NCI-H146 (cell line): ENCODE measurements at regions not wholly inside any gene's neighbourhood (a gene's known extent, or its start where the extent isn't known, plus 50 kb on each side); places are given as distances from the start of the nearest gene placed in this dataset.
"Not testable (repeated sequence)": the region's sequence is repeated elsewhere in the genome, so short reads cannot be mapped to it uniquely, and the experiment has no call there.

ENCODE experiments used
- DNase-seq: peaks from one replicate; lab custom pipeline; 2025; lab: John Stamatoyannopoulos, UW

DNA sequence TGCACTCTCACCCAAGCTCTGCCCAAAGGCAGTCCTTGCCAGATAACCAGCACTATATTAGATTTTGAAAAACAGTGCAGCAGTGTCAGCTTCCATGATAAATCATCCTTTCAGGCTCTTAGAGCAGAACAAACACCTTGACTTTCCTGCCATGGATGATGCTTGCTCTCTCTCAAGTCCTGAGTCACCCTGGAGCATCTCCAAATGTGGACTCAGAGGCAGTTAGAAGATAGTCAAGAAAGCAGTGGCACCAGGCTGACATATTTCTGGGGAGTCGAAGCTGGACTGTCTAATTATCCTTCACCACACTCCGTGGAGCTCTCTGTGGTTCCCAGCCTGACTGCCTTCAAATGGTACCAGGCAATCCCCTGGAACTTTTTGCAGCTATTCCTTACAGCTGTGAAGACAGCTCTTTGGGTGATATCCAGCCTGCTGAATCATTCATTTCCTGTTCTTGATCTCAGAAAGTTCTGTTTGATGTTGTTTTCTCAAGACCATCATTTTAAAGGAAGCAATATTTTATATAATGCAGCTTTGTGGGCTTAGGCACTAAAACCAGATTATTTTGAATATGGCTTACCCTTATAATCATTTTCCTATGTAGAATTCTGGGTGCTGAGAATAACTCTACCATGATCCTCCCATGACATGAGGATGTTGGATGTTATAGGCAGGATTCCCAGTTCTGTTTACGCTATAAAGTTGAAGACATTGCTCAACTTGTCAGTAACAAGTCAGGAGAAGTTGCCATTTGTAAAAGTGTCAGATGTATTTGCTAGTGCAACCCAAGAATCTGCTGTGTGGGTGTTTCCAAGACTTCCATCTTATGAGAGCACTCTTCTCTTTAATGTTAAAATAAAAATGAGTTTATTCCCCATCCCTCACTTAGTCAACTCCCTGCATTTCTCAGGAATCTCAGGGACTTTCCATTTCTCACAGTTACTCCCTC is 233.8 kb downstream of the C7orf25 start:
- no peak for DNase-seq

DNA sequence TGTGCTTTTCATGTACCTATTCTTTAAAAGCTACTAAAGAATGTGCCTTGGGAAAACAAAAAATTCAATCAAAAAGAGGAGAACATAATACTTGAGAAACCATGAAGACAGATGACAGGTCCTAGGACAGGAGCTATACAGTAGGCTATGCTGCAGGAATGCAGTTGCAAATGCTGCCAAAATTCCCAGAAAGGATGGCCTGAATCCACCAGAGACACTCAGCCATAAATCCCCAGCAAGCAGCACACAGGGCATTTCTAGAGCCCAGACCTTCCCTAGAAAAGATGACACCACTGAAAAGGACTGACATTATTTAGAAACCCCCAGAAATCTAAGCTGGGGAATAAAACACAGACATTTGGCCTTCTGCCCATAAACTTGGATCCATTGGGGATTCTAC is 237.3 kb downstream of the C7orf25 start:
- DNase-seq = no peak

DNA sequence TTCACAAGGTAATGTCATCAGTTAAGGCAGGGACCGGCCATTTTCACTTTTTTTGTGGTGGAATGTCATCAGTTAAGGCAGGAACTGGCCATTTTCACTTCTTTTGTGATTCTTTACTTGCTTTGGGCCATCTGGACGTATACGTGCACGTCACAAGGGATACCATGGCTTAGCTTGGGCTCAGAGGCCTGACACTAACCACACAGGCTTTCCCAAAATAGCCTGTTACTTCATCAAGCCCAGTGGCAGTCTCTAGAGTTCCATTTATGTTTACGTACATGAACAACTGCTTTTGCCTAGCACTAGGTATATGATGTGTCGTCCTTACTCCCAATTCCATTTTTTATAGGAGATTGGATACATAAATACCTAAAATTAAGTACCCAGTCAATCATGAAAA is 237.9 kb downstream of the C7orf25 start:
- no peak for DNase-seq

DNA sequence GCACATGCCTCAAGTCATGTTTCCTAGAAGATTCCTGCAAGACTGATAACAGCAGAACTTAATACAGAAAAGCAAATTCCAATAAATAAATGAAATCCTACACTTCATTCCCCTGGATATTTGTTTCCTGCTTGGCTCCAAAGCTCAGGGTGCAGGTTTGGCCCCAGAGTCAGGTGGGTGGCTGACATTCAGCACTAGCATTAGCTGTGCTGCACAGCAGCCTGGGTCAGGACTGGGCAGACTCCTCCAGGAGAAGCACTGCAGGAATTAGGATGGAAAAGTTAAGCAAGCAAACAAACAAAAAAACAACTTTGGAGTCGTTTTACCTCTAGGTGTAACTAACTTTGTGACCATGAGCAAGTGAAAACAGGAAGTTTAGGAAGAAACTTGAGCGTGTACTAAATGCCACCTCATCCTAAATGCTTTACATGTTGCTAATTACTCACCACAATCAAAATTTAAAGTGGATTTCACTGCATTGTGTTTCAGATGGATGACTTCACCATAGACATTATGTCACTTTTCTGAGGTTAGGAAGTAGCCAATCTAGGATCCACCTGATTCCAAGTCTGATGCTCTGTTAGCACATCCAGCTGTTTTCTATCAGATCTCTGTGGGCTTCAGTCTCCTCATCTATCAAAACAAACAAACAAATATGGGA is 239.4 kb downstream of the C7orf25 start:
- DNase-seq = no peak

DNA sequence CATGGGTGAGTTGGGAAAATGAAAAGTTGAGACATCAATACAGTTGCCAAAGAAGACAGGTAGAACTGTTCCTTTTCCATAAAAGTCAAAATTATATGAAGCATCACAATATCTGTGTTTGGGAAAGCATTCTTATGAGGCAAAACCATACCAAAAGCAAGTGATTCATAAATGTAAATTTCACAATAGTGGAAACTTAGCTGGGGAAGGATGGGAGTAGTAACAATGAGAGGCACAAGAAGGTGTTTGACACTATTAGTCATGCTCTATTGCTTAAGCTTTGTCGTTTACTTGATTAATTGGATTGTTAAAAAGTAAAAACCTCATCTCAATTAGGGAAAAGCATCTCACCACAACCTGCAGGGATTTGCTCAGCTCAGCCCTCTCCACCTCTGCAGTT is 240.2 kb downstream of the C7orf25 start:
- DNase-seq = no peak

DNA sequence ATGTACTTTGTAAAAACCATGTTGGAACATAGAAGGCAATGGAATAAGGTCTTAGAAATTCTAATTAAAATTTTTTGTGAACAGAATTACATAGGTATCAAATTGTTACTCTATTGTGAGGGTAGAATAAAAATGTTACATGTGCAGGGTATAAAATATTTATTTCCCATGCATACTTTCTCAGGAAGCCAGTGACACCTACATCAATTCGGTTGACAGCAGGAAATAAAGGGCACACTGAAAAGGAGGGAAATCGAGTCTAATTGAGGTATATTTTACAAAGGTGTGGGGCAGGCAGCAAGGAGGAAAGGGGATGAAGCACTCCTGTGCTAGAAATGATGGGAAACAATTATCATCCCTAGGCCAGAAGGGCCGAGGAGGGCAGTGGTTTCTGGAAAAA is 244.9 kb downstream of the C7orf25 start:
- no peak for DNase-seq

DNA sequence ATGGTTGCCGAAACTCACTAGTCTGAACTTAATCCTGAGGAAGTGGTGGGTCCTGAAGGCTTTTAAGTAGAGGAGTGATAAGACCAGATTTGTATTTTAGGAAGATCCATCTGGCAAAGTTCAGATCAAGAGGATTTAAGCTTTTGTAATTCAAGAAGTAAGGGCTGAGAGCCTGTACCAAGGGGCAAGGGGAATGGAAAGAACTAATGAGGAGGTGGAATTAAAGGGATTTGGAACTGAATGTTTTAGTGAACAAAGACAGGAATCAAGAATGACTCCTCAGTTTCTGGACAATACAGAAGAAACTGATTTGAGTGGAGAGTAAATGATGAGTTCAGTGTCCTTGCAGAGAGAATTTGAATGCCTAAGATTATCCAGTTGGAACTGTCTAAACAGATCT is 249.0 kb downstream of the C7orf25 start:
- DNase-seq = no peak

DNA sequence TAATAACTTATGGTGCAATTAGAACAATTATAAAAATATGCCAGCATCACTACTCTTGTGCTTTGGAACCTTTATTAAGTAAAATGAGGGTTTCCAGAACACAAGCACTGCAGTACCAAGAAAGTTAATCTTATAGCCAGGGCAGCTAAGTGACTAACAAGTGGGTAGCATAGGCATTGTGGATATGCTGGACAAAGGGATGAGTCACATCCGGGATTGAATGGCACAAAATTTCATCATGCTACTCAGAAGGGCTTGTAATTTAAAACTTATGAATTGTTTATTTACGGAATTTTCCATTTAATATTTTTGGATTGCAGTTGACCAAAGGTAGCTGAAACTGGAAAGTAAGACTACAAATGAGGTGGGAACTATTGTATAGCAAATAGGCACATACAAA is 250.6 kb downstream of the C7orf25 start:
- no peak for DNase-seq

DNA sequence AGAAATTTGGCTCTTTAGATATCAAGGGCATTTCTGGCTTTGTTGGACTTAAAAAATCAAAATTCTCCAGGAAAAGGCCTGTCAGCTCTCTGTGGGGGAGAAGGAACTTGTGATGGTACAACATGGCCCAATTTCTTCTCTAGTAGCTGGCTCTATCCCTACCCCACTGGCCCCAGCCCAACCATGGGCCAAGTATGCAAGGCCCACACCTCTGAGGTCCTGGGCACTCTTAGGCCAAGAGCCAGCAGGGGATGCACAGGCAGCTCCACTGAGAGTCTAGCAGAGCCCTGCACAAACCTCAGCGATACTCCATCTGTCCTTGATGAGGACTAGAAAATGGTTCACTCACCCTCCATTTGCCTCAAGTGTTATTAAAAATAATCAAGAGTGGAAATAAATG is 261.2 kb downstream of the C7orf25 start:
- DNase-seq = no peak

DNA sequence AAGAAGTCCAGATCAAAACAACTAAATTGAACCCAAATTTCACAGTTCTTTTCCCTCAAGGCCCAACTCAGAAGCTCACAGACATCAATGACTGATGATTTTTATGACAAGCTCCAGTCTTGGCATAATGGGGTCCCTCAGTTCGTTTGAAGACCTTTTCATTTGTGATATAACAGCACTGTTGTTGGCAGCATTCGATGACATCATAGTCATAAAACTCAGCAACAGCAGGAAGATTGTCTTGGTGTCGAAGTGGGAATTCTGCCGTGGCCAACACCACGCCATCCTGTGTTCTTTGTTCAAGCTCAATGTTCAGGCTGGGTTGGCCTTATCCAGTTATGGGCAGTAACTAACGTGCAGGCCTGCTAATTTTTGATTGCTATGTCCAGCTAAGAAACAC is 261.7 kb downstream of the C7orf25 start:
- no peak for DNase-seq

DNA sequence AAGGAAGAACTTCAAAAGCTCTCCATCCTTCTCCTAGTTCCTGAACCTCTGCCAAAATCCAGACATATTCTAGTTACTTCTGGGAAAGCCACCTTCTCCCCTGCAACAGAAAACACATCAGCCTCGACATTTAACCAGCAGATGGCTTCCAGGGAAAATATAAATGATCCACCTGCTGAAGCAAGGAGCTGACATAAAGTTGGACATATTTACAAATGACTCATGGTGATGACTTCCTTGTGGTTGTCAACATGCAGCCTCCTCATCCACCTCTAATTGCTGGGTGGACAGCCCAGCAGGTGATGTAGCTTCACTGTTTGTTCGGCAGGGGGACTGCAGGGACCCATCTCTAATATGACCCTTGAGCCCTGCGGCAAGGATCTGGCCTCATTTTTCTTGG is 266.0 kb downstream of the C7orf25 start:
- no peak for DNase-seq

DNA sequence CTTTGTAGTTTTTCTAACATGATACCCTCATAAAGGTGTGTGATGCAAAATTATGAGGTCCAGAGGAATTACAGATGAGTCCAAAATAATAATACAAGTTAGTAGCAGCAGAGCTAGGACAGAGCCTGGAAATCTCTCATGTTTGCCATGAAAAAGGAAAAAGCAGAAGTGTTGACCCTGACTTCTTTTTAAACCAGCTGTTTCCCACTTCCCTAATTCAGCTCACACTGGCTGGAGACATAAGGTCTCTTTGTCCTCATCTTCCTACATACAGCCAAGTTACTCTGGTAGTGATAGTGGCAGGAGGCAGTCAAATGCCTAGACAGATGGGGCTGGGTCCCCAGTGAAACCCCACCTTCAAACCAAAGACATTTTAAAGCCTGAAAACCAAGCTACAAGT is 269.2 kb downstream of the C7orf25 start:
- DNase-seq = no peak

DNA sequence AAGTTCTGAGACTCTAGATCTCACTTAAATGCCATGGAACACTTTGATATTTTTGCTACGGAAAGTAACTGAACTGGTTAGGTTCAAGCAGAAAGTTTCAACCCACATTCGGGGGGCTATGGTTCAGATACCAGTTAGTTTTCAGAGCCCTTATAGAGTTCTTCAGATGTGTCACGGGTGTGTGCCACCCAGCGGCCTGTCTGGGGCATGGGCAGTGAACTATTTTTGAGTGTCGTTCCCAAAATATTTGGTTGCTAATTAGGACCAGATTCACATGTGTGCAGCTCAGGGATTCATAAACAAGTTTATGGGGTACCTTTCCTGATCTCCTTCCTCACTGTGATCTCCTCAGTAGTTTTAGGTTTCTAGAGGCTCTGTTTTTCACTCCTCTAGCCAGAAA is 271.9 kb downstream of the C7orf25 start:
- DNase-seq = no peak

DNA sequence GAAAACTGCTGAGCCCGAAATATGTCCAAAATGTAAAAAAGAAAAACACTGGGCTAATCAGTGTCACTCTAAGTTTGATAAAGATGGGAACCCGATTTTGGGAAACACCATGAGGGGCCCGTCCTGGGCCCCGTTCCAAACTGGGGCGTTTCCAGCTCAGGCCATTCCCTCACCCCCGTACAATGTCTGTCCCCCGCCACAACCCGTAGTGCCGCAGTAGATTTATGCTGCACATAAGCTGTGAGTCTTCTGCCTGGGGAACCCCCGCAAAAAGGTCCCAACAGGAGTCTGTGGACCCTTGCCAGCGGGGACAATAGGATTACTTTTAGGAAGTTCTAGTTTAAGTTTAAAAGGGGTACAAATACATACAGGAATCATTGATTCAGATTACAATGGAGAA is 275.5 kb downstream of the C7orf25 start:
- not testable (repeated sequence) for DNase-seq

DNA sequence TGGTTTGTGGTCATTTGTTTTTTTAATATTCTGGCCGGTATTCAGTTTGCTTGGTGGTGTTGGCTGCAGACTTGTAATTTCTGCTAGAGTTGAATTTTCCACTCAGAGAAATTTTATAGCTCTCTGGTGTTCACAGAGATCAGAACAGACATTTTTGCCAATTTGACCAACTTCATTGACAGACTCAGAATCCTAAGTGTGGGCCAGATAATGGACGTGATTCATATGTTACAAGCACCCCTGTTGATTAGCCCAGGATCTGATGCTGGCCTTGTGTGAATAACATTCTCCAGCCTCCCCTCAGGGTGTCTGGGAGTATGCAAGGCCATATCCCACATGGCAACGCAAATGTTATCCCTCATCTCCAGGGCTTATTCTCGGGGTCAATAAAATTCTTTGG is 283.8 kb downstream of the C7orf25 start:
- no peak for DNase-seq

DNA sequence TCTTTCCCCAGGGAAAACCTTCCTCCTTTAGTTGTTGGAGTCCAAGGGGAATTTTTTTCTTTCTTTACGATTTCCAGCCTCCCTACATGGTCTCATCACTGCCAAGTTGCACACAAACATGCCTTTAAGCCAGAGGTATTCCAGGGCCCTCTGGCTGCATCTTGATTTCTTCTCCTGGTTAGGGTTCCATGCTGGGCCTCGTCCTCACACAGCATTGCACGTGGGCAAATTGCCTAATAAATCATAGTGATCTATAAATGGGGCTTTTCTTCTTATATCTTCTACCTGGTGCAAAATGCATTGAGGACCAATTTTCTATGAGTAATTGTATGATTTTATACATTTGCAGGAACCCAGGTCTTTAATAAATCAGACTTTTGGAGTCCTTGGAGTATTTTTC is 284.2 kb downstream of the C7orf25 start:
- DNase-seq = no peak

DNA sequence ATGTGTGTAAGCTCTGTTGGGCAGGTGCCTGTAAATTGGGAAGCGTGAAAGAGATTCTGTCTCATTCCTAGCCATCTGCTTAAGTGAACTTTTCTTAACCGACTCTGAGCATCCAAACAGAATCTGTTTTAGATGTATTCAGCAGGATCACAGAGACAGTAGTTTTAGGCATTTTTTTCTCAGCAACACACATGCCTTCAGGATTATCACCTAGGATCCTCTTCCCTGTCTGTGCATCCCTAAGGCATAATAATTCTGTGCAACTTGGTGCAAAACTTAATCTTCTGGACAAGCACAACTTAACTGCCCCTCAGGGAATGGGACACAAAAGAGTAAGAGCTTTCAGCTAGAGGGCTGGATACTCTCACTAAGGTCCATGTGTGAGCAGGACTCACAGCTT is 284.8 kb downstream of the C7orf25 start:
- DNase-seq = no peak

DNA sequence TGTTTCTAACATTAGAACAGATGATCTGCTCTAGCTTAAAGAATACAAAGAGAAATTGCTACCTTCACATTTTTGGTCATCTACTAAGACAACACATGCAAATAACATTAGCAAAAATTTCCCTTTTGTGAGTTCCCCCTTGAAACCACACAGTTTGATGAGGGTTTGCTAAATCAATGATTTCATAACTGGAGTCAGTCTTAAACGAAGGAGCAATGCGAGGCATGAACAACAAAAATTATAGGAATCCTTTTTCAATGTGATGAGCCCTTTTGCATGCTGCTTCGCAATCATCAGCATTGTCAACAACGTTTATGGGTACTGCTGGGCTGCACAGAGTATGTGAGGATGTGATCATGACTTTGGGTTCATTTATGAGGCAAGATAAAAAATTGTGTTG is 286.4 kb downstream of the C7orf25 start:
- DNase-seq = no peak

DNA sequence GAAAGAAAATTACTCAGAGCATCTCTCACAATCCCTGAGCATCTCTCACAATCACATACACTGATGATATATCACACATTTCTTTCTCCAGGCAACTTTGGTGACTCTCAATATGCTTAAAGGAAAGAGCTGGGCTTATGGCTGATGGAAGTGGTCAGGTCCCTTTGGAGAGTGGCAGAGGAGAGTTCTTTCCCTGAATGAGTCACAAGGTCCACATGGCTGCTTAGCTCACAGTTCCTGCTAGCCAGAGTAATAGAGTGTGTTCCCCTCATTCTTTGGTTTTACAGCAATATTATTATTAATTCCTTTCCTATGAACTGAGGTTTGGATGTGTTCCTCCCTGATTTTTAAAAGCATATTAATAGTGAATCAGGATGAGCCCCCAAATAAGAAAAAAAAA is 287.4 kb downstream of the C7orf25 start:
- DNase-seq = no peak

DNA sequence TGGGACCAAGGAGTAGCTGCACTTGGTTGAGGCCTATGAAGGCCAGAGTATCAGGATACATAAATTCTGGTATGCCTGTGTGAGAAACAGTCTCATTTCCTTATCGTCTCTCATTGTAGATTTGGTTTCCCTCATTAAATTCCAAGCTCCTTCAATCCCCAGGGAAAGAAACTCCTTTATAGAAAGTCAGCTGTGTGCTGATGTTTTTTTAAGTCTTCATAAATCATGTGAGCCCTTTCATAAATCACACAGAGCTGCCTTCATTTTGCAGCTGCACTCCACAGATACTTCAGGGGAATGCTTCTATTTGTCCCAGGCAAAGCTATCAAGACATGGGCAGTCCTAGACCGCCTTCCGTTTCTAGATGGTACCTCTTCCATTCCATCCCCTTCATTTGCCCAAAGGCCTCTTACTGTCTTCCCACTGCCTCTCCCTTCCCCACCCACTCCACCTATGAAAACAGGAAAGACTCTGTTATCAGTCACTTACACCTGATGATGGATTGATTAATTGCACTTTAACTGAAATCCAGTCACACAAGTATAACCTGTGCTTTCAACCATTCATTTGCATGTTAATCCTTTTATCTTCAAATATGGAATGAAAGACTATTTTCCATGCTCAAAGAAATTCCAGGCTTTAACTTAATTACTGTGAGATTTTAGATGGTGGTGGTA is 290.2 kb downstream of the C7orf25 start:
- no peak for DNase-seq

DNA sequence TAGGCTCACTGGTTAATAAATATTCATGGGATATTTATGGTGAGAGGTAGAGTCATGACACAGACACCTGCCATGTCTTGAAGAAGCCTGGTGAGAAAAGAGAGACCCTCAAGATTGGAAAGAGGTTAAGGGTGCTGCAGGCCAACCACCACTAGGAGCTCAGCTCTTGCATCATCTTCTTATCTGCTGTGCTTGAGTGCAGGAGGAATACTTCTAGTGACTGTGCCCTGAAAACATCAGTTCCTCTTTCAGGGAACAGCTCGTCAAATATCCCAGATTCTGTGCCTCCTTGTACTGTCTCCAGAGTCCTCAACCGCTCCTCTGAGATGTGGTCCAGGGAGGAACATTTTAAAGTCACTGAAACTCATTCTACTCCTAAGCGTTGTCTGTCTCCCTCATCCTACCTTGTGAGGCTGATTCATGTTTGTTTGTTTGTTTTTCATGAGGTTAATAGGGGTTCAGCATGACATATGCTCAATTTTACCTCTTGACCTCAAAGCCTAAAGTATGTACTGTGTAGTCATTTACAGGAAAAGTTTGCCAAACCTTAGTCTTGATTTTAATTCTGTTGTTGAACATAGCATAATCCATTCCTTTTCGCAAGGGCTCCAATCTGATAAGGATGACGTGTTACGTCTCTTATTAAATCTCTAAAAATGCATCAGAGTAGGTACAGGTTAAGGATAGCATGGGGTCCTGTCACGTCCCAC is 293.1 kb downstream of the C7orf25 start:
- DNase-seq = no peak

DNA sequence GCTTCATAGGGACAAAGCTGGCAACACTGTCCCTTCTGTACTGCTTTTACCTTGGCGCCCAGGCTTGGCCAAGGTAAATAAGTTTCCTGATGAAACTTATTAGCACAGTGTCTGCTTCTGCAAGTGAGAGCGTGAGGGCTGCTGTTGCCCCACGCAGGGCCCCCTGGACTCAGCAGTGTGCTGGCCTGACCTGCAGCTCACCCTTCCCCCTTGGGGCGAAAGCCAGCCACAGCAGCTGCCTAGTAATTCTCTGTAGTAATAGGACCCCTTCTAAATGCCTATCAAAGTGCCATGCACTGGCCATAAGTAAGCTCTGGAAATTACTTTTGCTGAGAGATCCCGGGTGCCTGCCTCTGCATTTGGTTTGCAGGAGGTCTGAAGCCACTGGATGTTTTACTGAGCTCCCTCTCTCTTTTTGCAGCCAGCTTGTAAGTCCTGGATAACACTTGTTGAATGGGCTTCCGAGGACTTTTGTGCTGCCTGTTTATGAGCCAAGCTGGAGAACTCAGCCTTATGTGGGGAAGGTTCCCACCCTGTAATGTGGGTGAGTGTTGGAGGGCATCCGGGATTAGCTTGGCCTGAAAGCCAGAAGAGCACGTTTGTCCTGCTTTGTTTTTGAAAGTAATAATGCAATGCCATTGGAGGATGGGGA is 293.9 kb downstream of the C7orf25 start:
- DNase-seq = no peak
